HAP-1 (cell line): ENCODE measurements at regions not wholly inside any gene's neighbourhood (a gene's known extent, or its start where the extent isn't known, plus 50 kb on each side); places are given as distances from the start of the nearest gene placed in this dataset.
A peak's percentile ranks its signal among the peaks of the same experiment; 100 is the strongest.

Source experiments
- DNase-seq, 2 experiments: peaks; one replicate each; pipeline ENCODE4 v3.0.0-alpha.2; 2016 to 2020; ENCODE audit warnings: low spot score in 2 of 2
- H3K27me3 ChIP-seq: fragments of 250-450 bp; sonication (Bioruptor Pico); 2 replicates; pipeline ENCODE4 v1.5.1; 2020; ENCODE audit warnings: low read depth, mild to moderate bottlenecking, moderate library complexity
- H3K36me3 ChIP-seq: fragments of 250-450 bp; sonication (Bioruptor Pico); replicated peaks from 2 replicates; pipeline ENCODE4 v1.5.1; 2020; ENCODE audit warnings: mild to moderate bottlenecking
- H3K4me1 ChIP-seq: fragments of 250-450 bp; sonication (Bioruptor Pico); 2 replicates; pipeline ENCODE4 v1.5.1; 2020; ENCODE audit warnings: mild to moderate bottlenecking
- H3K4me3 ChIP-seq: fragments of 250-450 bp; sonication (Bioruptor Pico); 2 replicates; pipeline ENCODE4 v1.5.1; 2020; ENCODE audit warnings: mild to moderate bottlenecking, moderate library complexity
- H3K9me3 ChIP-seq: fragments of 250-450 bp; sonication (Bioruptor Pico); 2 replicates; pipeline ENCODE4 v1.5.1; 2020; ENCODE audit warnings: mild to moderate bottlenecking, moderate library complexity
- in situ Hi-C: fragments of 300-500 bp; cut with MboI; formaldehyde crosslinking; loops from 3 replicates; pipeline ENCODE4 v1.14.3; 2020; ENCODE audit warnings: low sequenced_read_pairs, inconsistent platforms, mixed read lengths

GRCh38 chr7:51368334-51368733 lies 51.7 kb upstream of the COBL start:
- no peak overlapping the region for H3K4me3 ChIP-seq
- no peaks in the 10 kb centered on the region for H3K36me3 ChIP-seq
- in situ Hi-C loops, result loop anchor here (5.0 to 25.0 kb wide), 3 partner anchors 206 to 1231 kb away; partner anchors contain the start of gene FIGNL1
- no peaks in the 10 kb centered on the region for H3K9me3 ChIP-seq
- no peaks in the 10 kb centered on the region for H3K4me1 ChIP-seq
- no peak for DNase-seq
- H3K27me3 ChIP-seq, result no peaks in the 10 kb centered on the region

- in situ Hi-C loops, result loop anchor here (5.0 to 25.0 kb wide), 3 partner anchors 205 to 1230 kb away; partner anchors contain the start of gene FIGNL1
- no peak for DNase-seq
These were observed 51.0 kb upstream of the COBL start for GRCh38 chr7:51367614-51367968.

GRCh38 chr7:51366930-51367613 lies 50.5 kb upstream of the COBL start:
- DNase-seq, result peak; percentile 59 to 60
- H3K36me3 ChIP-seq, result no peaks in the 10 kb centered on the region
- no peaks in the 10 kb centered on the region for H3K27me3 ChIP-seq
- in situ Hi-C loops, result loop anchor here (5.0 to 25.0 kb wide), 3 partner anchors 205 to 1230 kb away; partner anchors contain the start of gene FIGNL1
- H3K9me3 ChIP-seq, result no peaks in the 10 kb centered on the region
- H3K4me3 ChIP-seq, result no peak overlapping the region
- H3K4me1 ChIP-seq, result no peaks in the 10 kb centered on the region

More at GRCh38 chr7:51367614-51367968, 51.0 kb upstream of the COBL start:
- Histone ChIP-seq H3K9me3 (no peaks in the 10 kb centered on the region), H3K27me3 (no peaks in the 10 kb centered on the region), H3K36me3 (no peaks in the 10 kb centered on the region), H3K4me3 (no peak overlapping the region), H3K4me1 (no peaks in the 10 kb centered on the region)
